ENCODE measurements at regions not wholly inside any gene's neighbourhood (a gene's known extent, or its start where the extent isn't known, plus 50 kb on each side); places are given as distances from the start of the nearest gene placed in this dataset.
A peak's percentile ranks its signal among the peaks of the same experiment; 100 is the strongest.

- Mint-ChIP-seq H3K4me1 (ENCODE audit: low read depth, unreplicated experiment) (no peaks in the 10 kb centered on the region), H3K9me3 (ENCODE audit: unreplicated experiment) (peaks cover 1% of the 10 kb centered on the region), H3K27me3 (ENCODE audit: low read depth, unreplicated experiment) (no peaks in the 10 kb centered on the region), H3K4me3 (ENCODE audit: unreplicated experiment) (no peak overlapping the region), H3K36me3 (ENCODE audit: low read depth, unreplicated experiment) (no peaks in the 10 kb centered on the region), H3K27ac (ENCODE audit: unreplicated experiment) (no peak overlapping the region)
- H3K4me2 ChIP-seq (ENCODE audit: low read length), result no peak overlapping the region
- no peaks in the 10 kb centered on the region for H3K79me2 ChIP-seq (ENCODE audit: insufficient read depth, low read length)
- H3K27ac ChIP-seq (ENCODE audit: low read depth, low read length), result no peak overlapping the region
- no peak overlapping the region for H3K9ac ChIP-seq (ENCODE audit: low read length)
- no peaks in the 10 kb centered on the region for H3K4me1 ChIP-seq (ENCODE audit: insufficient read depth, low read length)
- DNase-seq (ENCODE audit: low read depth), result no peak
- TF ChIP-seq EZH2 (IDR thresholded peaks at IDR 0.05; ENCODE audit: insufficient read depth, low read length) (no peak), CTCF (IDR thresholded peaks at IDR 0.05; ENCODE audit: insufficient read depth, low read depth, low read length) (no peak)
- H3K9me3 ChIP-seq (ENCODE audit: insufficient read depth, low read depth, low read length), result no peaks in the 10 kb centered on the region
- no peak overlapping the region for H2AFZ ChIP-seq (ENCODE audit: low read depth, low read length)
- no peaks in the 10 kb centered on the region for H4K20me1 ChIP-seq (ENCODE audit: insufficient read depth, low read length)
- H3K27me3 ChIP-seq (ENCODE audit: insufficient read depth, low read length), result no peaks in the 10 kb centered on the region
- H3K36me3 ChIP-seq (ENCODE audit: insufficient read depth, low read length), result no peaks in the 10 kb centered on the region
- FAIRE-seq, result no peak
- H3K4me3 ChIP-seq (ENCODE audit: insufficient read depth, low read depth, low read length), result no peak overlapping the region
These were observed 809.1 kb downstream of the TNS3 start for GRCh38 chr7:46772776-46773175.

GRCh38 chr7:46767071-46767470 lies 814.8 kb downstream of the TNS3 start:
- DNase-seq (ENCODE audit: low read depth) (no peak), FAIRE-seq (no peak)
- Histone ChIP-seq H3K9ac (ENCODE audit: low read length) (no peak overlapping the region), H2AFZ (ENCODE audit: low read depth, low read length) (no peak overlapping the region), H3K79me2 (ENCODE audit: insufficient read depth, low read length) (no peaks in the 10 kb centered on the region), H3K27ac (ENCODE audit: low read depth, low read length) (no peak overlapping the region), H3K9me3 (ENCODE audit: insufficient read depth, low read depth, low read length) (no peaks in the 10 kb centered on the region), H4K20me1 (ENCODE audit: insufficient read depth, low read length) (no peaks in the 10 kb centered on the region), H3K36me3 (ENCODE audit: insufficient read depth, low read length) (no peaks in the 10 kb centered on the region), H3K4me2 (ENCODE audit: low read length) (no peak overlapping the region), H3K4me1 (ENCODE audit: insufficient read depth, low read length) (peaks cover 13% of the 10 kb centered on the region), H3K27me3 (ENCODE audit: insufficient read depth, low read length) (no peaks in the 10 kb centered on the region), H3K4me3 (ENCODE audit: insufficient read depth, low read depth, low read length) (no peak overlapping the region)
- TF ChIP-seq EZH2 (IDR thresholded peaks at IDR 0.05; ENCODE audit: insufficient read depth, low read length), result no peak
- TF ChIP-seq CTCF (IDR thresholded peaks at IDR 0.05; ENCODE audit: insufficient read depth, low read depth, low read length), result no peak
- H3K36me3 Mint-ChIP-seq (ENCODE audit: low read depth, unreplicated experiment), result no peaks in the 10 kb centered on the region
- H3K4me1 Mint-ChIP-seq (ENCODE audit: low read depth, unreplicated experiment), result peaks cover 9% of the 10 kb centered on the region
- H3K4me3 Mint-ChIP-seq (ENCODE audit: unreplicated experiment), result no peak overlapping the region
- peaks cover 5% of the 10 kb centered on the region for H3K9me3 Mint-ChIP-seq (ENCODE audit: unreplicated experiment)
- no peak overlapping the region for H3K27ac Mint-ChIP-seq (ENCODE audit: unreplicated experiment)
- no peaks in the 10 kb centered on the region for H3K27me3 Mint-ChIP-seq (ENCODE audit: low read depth, unreplicated experiment)

DNA sequence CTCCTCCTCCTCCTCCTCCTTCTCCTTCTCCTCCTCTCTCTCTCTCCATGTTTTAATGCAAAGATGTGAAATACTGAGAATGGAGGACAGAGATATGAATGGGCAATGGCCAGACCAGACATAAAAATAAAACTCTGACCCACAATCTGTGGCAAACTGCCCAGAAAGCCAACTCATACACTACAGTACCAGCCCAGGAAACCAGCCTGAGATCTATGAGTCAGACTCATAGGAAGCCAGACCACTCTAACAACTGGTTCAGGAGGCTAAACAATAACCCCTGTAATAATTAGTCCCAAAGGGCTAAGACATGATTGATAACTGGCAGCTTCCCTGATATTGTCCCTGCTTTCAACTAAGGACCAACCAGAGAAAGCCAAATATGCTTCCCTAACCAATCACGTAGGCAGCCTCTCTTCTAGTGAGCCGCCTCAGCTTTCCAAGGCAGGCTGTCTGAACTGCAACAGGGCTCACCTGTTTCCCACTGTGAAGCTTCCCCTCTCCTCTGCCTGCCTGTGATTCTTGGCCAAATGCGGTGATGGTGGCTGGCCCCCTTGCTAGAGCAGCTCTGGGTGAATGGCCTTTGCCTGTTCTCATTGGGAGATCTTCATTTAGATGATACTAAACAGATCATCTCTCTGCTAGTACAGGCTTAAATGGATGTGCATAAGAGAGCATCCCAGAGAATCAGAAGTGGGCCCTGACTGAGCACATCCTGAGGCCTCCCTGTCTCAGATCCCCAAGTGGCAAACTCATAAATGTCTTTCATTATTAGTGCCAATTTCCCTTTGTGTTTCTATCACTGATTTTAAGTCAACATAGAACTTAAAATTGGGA lies 817.6 kb downstream of the TNS3 start:
- Histone ChIP-seq H3K36me3 (ENCODE audit: insufficient read depth, low read length) (no peaks in the 10 kb centered on the region), H3K79me2 (ENCODE audit: insufficient read depth, low read length) (no peaks in the 10 kb centered on the region), H3K27me3 (ENCODE audit: insufficient read depth, low read length) (no peaks in the 10 kb centered on the region), H2AFZ (ENCODE audit: low read depth, low read length) (peak overlapping the region; percentile 31), H3K27ac (ENCODE audit: low read depth, low read length) (peak overlapping the region; percentile 64), H3K9ac (ENCODE audit: low read length) (peak overlapping the region; percentile 31), H3K4me2 (ENCODE audit: low read length) (peak overlapping the region; percentile 64), H3K4me1 (ENCODE audit: insufficient read depth, low read length) (peaks cover 13% of the 10 kb centered on the region), H3K9me3 (ENCODE audit: insufficient read depth, low read depth, low read length) (no peaks in the 10 kb centered on the region), H4K20me1 (ENCODE audit: insufficient read depth, low read length) (no peaks in the 10 kb centered on the region), H3K4me3 (ENCODE audit: insufficient read depth, low read depth, low read length) (no peak overlapping the region)
- FAIRE-seq, result peak; percentile 99
- TF ChIP-seq EZH2 (IDR thresholded peaks at IDR 0.05; ENCODE audit: insufficient read depth, low read length) (no peak), CTCF (IDR thresholded peaks at IDR 0.05; ENCODE audit: insufficient read depth, low read depth, low read length) (no peak)
- Mint-ChIP-seq H3K4me1 (ENCODE audit: low read depth, unreplicated experiment) (peaks cover 11% of the 10 kb centered on the region), H3K27me3 (ENCODE audit: low read depth, unreplicated experiment) (no peaks in the 10 kb centered on the region), H3K27ac (ENCODE audit: unreplicated experiment) (peak overlapping the region; percentile 87), H3K9me3 (ENCODE audit: unreplicated experiment) (peaks cover 7% of the 10 kb centered on the region), H3K36me3 (ENCODE audit: low read depth, unreplicated experiment) (no peaks in the 10 kb centered on the region), H3K4me3 (ENCODE audit: unreplicated experiment) (no peak overlapping the region)
- DNase-seq (ENCODE audit: low read depth), result peak; percentile 97
